ENCODE measurements at regions not wholly inside any gene's neighbourhood (a gene's known extent, or its start where the extent isn't known, plus 50 kb on each side); places are given as distances from the start of the nearest gene placed in this dataset.

DNA sequence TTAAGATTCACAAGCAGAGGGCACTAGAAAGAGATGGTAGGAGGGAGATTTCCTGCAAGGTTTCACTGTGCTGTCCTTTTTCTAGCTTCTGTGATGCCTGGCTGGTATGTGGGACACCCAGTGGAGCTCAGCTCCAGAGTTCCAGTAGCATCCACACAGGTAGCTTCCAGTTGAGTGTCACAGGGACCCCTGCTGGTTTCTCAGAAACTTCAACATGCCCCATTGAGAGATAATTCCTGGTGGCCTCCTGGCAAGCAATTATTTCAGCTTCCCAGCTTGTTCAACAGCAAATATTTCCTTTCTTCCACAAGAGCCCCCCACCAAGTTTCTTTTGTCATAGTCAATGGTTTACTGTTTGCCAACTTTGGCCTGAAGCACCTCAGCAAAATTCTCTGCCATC is 858.7 kb downstream of the REEP3 start:
- DNase-seq = no peak
- in situ Hi-C loops (cut with HindIII; ENCODE audit: low pct_ligation_motif_present, low sequenced_read_pairs) = no loop called here
- Histone ChIP-seq H3K36me3 (replicated peaks) (no peaks in the 10 kb centered on the region), H3K27ac (no peak overlapping the region), H3K27me3 (replicated peaks) (no peaks in the 10 kb centered on the region), H3K4me3 (ENCODE audit: low read depth, low read length) (no peak overlapping the region)
- TF ChIP-seq, protein P1, sequence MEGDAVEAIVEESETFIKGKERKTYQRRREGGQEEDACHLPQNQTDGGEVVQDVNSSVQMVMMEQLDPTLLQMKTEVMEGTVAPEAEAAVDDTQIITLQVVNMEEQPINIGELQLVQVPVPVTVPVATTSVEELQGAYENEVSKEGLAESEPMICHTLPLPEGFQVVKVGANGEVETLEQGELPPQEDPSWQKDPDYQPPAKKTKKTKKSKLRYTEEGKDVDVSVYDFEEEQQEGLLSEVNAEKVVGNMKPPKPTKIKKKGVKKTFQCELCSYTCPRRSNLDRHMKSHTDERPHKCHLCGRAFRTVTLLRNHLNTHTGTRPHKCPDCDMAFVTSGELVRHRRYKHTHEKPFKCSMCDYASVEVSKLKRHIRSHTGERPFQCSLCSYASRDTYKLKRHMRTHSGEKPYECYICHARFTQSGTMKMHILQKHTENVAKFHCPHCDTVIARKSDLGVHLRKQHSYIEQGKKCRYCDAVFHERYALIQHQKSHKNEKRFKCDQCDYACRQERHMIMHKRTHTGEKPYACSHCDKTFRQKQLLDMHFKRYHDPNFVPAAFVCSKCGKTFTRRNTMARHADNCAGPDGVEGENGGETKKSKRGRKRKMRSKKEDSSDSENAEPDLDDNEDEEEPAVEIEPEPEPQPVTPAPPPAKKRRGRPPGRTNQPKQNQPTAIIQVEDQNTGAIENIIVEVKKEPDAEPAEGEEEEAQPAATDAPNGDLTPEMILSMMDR (IDR thresholded peaks at IDR 0.05; ENCODE audit: low read depth, low read length, missing control alignments) = peak; percentile 11

DNA sequence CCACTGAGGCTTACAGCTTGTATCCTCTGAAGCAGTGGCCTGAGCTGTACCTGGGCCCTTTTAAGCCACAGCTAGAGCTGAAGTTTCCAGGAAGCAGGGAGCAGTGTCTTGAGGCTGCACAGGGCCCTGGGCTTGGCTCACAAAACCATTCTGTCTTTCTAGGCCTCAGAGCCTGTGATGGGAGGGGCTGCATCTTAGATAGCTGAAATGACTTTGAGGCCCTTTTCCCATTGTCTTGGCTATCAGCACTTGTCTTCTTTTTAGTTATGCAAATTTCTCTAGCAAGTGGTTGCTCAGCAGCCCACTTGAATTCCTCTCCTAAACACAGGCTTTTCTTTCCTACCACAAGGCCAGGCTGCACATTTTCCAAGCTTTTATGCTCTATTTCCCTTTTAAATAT is 864.2 kb downstream of the REEP3 start:
- Histone ChIP-seq H3K27ac (no peak overlapping the region), H3K4me3 (ENCODE audit: low read depth, low read length) (no peak overlapping the region), H3K27me3 (replicated peaks) (no peaks in the 10 kb centered on the region), H3K36me3 (replicated peaks) (no peaks in the 10 kb centered on the region)
- DNase-seq = no peak
- in situ Hi-C loops (cut with HindIII; ENCODE audit: low pct_ligation_motif_present, low sequenced_read_pairs) = no loop called here
- TF ChIP-seq, protein P1 (IDR thresholded peaks at IDR 0.05; ENCODE audit: low read depth, low read length, missing control alignments) = no peak

DNA sequence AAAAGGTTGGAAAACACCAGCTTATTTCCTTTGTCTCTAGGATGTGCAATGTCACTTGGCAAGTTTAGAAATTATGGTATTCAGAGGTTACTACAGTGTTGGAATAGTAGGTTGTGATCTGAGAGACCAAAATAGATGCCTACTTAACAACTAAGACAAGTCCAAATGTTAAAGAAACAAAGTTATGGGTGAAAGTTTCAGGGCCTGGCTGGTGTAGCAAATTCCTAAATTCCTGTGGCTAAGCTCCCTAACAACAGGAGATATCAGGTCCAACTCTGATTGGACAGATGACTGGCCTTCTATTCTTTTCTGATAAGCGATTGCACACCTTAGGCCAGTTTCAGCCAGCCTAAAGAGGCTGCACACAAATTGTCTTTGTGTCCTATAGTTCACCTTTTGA is 873.5 kb downstream of the REEP3 start:
- in situ Hi-C loops (cut with HindIII; ENCODE audit: low pct_ligation_motif_present, low sequenced_read_pairs) = no loop called here
- no peaks in the 10 kb centered on the region for H3K36me3 ChIP-seq (replicated peaks)
- no peak overlapping the region for H3K27ac ChIP-seq
- peak; percentile 73 for DNase-seq
- TF ChIP-seq, protein P1 (IDR thresholded peaks at IDR 0.05; ENCODE audit: low read depth, low read length, missing control alignments) = no peak
- H3K4me3 ChIP-seq (ENCODE audit: low read depth, low read length) = no peak overlapping the region
- H3K27me3 ChIP-seq (replicated peaks) = no peaks in the 10 kb centered on the region

DNA sequence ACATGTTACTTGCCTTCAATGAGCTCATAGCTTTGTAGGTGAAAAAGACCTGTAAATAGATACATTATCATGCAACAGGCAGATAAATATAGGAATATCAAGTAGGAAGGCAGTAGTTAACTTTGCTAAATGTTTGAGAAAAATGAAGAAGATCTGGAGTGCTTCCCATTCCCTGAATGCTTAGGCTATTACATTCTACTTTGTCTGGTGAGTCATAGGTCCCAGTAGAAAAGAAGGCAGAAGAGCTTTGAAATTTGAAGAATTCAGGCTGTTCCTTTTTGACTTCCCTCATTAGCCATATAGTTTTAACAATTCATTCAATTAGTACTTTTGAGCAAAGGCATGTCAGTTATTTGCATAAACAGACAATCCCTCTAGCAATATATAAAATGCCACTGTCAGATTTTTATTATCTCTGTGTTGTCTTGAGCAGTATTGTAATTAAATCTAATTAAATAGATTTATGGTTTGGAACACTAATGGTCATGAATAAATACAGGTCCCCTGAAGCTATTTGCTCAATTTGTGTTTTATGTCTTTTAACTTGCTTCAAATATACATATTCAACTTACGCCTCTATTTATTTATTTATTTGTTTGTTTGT is 875.0 kb downstream of the REEP3 start:
- TF ChIP-seq, protein P1 (IDR thresholded peaks at IDR 0.05; ENCODE audit: low read depth, low read length, missing control alignments) = no peak
- in situ Hi-C loops (cut with HindIII; ENCODE audit: low pct_ligation_motif_present, low sequenced_read_pairs) = no loop called here

DNA sequence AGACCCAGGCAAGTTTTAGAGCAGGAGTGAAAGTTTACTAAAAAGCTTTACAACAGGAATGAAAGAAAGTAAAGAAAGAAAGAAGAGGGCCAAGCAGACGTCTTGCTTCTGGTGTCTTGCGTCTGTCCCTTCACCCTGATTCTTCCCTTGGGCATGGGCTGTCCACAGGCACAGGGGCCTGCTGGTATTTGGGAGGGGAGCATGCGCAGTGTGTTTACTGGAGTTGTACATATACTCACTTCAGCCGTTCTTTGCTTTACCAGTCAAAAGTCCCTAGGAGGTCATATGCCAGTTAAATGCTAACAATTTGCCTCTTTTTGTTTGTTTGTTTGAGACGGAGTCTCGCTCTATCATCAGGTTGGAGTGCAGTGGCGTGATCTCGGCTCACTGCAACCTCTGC is 875.9 kb downstream of the REEP3 start:
- Histone ChIP-seq H3K36me3 (replicated peaks) (no peaks in the 10 kb centered on the region), H3K27me3 (replicated peaks) (no peaks in the 10 kb centered on the region), H3K27ac (no peak overlapping the region), H3K4me3 (ENCODE audit: low read depth, low read length) (no peak overlapping the region)
- in situ Hi-C loops (cut with HindIII; ENCODE audit: low pct_ligation_motif_present, low sequenced_read_pairs) = no loop called here
- TF ChIP-seq, protein P1 (IDR thresholded peaks at IDR 0.05; ENCODE audit: low read depth, low read length, missing control alignments) = no peak
- DNase-seq = no peak

More for the DNA sequence above, 875.0 kb downstream of the REEP3 start:
- H3K27me3 ChIP-seq (replicated peaks) = no peaks in the 10 kb centered on the region
- no peaks in the 10 kb centered on the region for H3K36me3 ChIP-seq (replicated peaks)
- H3K27ac ChIP-seq = no peak overlapping the region
- DNase-seq = peak; percentile 53
- no peak overlapping the region for H3K4me3 ChIP-seq (ENCODE audit: low read depth, low read length)
